ENCODE measurements at regions not wholly inside any gene's neighbourhood (a gene's known extent, or its start where the extent isn't known, plus 50 kb on each side); places are given as distances from the start of the nearest gene placed in this dataset.

GRCh38 chr5:117093653-117094052 lies 519.0 kb upstream of the SEMA6A start:
- ATAC-seq = no peak
- no peak overlapping the region for H3K27ac Mint-ChIP-seq
- peaks cover 5% of the 10 kb centered on the region for H3K9me3 Mint-ChIP-seq

GRCh38 chr5:117089001-117089400 lies 514.4 kb upstream of the SEMA6A start:
- DNase-seq (ENCODE audit: low spot score) = no peak

More at GRCh38 chr5:117093653-117094052, 519.0 kb upstream of the SEMA6A start:
- no peak for DNase-seq (ENCODE audit: low spot score)
- peaks cover 6% of the 10 kb centered on the region for H3K36me3 Mint-ChIP-seq
- H3K4me3 Mint-ChIP-seq = no peak overlapping the region
- no peaks in the 10 kb centered on the region for H3K4me1 Mint-ChIP-seq (ENCODE audit: low read depth in 2 of 2)
- no peaks in the 10 kb centered on the region for H3K27me3 Mint-ChIP-seq

GRCh38 chr5:117088176-117088575 lies 513.6 kb upstream of the SEMA6A start:
- no peaks in the 10 kb centered on the region for H3K36me3 Mint-ChIP-seq
- H3K27ac Mint-ChIP-seq = no peak overlapping the region
- peaks cover 4% of the 10 kb centered on the region for H3K9me3 Mint-ChIP-seq
- H3K4me1 Mint-ChIP-seq (ENCODE audit: low read depth in 2 of 2) = no peaks in the 10 kb centered on the region
- ATAC-seq = no peak
- DNase-seq (ENCODE audit: low spot score) = no peak
- H3K27me3 Mint-ChIP-seq = no peaks in the 10 kb centered on the region
- no peak overlapping the region for H3K4me3 Mint-ChIP-seq

More at GRCh38 chr5:117089001-117089400, 514.4 kb upstream of the SEMA6A start:
- Mint-ChIP-seq H3K36me3 (no peaks in the 10 kb centered on the region), H3K27me3 (no peaks in the 10 kb centered on the region), H3K4me1 (ENCODE audit: low read depth in 2 of 2) (no peaks in the 10 kb centered on the region), H3K27ac (no peak overlapping the region), H3K9me3 (peaks cover 4% of the 10 kb centered on the region), H3K4me3 (no peak overlapping the region)
- ATAC-seq = no peak

GRCh38 chr5:117084067-117084466 lies 509.4 kb upstream of the SEMA6A start:
- no peak for DNase-seq (ENCODE audit: low spot score)
- Mint-ChIP-seq H3K27ac (no peak overlapping the region), H3K36me3 (no peaks in the 10 kb centered on the region), H3K9me3 (peaks cover 4% of the 10 kb centered on the region), H3K4me1 (ENCODE audit: low read depth in 2 of 2) (no peaks in the 10 kb centered on the region), H3K4me3 (no peak overlapping the region), H3K27me3 (no peaks in the 10 kb centered on the region)
- no peak for ATAC-seq

- H3K4me1 Mint-ChIP-seq (ENCODE audit: low read depth in 2 of 2) = no peaks in the 10 kb centered on the region
- no peak for ATAC-seq
- H3K4me3 Mint-ChIP-seq = no peak overlapping the region
- no peak overlapping the region for H3K27ac Mint-ChIP-seq
- H3K9me3 Mint-ChIP-seq = peaks cover 4% of the 10 kb centered on the region
- DNase-seq (ENCODE audit: low spot score) = no peak
- no peaks in the 10 kb centered on the region for H3K27me3 Mint-ChIP-seq
- no peaks in the 10 kb centered on the region for H3K36me3 Mint-ChIP-seq
Observed at GRCh38 chr5:117082977-117083376, 508.4 kb upstream of the SEMA6A start.

- no peak for ATAC-seq
- Mint-ChIP-seq H3K9me3 (no peaks in the 10 kb centered on the region), H3K4me3 (no peak overlapping the region), H3K4me1 (ENCODE audit: low read depth in 2 of 2) (no peaks in the 10 kb centered on the region), H3K36me3 (no peaks in the 10 kb centered on the region), H3K27me3 (no peaks in the 10 kb centered on the region), H3K27ac (no peak overlapping the region)
- DNase-seq (ENCODE audit: low spot score) = no peak
Observed at GRCh38 chr5:117077142-117077541, 502.5 kb upstream of the SEMA6A start.

GRCh38 chr5:117072439-117072838 lies 497.8 kb upstream of the SEMA6A start:
- no peak overlapping the region for H3K27ac Mint-ChIP-seq
- H3K4me1 Mint-ChIP-seq (ENCODE audit: low read depth in 2 of 2) = no peaks in the 10 kb centered on the region
- H3K27me3 Mint-ChIP-seq = no peaks in the 10 kb centered on the region
- DNase-seq (ENCODE audit: low spot score) (no peak), ATAC-seq (no peak)
- H3K36me3 Mint-ChIP-seq = peaks cover 4% of the 10 kb centered on the region
- peaks cover 8% of the 10 kb centered on the region for H3K9me3 Mint-ChIP-seq
- no peak overlapping the region for H3K4me3 Mint-ChIP-seq

GRCh38 chr5:117065800-117066199 lies 491.2 kb upstream of the SEMA6A start:
- no peak for ATAC-seq
- Mint-ChIP-seq H3K36me3 (no peaks in the 10 kb centered on the region), H3K9me3 (peaks cover 10% of the 10 kb centered on the region)

GRCh38 chr5:117065161-117065560 lies 490.5 kb upstream of the SEMA6A start:
- Mint-ChIP-seq H3K27ac (no peak overlapping the region), H3K9me3 (peaks cover 10% of the 10 kb centered on the region), H3K4me3 (no peak overlapping the region), H3K4me1 (ENCODE audit: low read depth in 2 of 2) (no peaks in the 10 kb centered on the region), H3K36me3 (no peaks in the 10 kb centered on the region), H3K27me3 (no peaks in the 10 kb centered on the region)
- DNase-seq (ENCODE audit: low spot score) (no peak), ATAC-seq (no peak)

More at GRCh38 chr5:117065800-117066199, 491.2 kb upstream of the SEMA6A start:
- DNase-seq (ENCODE audit: low spot score) = no peak
- no peak overlapping the region for H3K27ac Mint-ChIP-seq
- no peaks in the 10 kb centered on the region for H3K4me1 Mint-ChIP-seq (ENCODE audit: low read depth in 2 of 2)
- H3K4me3 Mint-ChIP-seq = no peak overlapping the region
- H3K27me3 Mint-ChIP-seq = no peaks in the 10 kb centered on the region

GRCh38 chr5:117060099-117060498 lies 485.5 kb upstream of the SEMA6A start:
- Mint-ChIP-seq H3K36me3 (no peaks in the 10 kb centered on the region), H3K4me3 (no peak overlapping the region), H3K27ac (no peak overlapping the region), H3K27me3 (no peaks in the 10 kb centered on the region), H3K4me1 (ENCODE audit: low read depth in 2 of 2) (no peaks in the 10 kb centered on the region), H3K9me3 (peaks cover 7% of the 10 kb centered on the region)
- ATAC-seq = no peak
- DNase-seq (ENCODE audit: low spot score) = no peak

GRCh38 chr5:117058740-117059139 lies 484.1 kb upstream of the SEMA6A start:
- Mint-ChIP-seq H3K4me1 (ENCODE audit: low read depth in 2 of 2) (no peaks in the 10 kb centered on the region), H3K27me3 (no peaks in the 10 kb centered on the region), H3K27ac (no peak overlapping the region), H3K4me3 (no peak overlapping the region), H3K36me3 (no peaks in the 10 kb centered on the region), H3K9me3 (peaks cover 6% of the 10 kb centered on the region)
- DNase-seq (ENCODE audit: low spot score) = no peak
- no peak for ATAC-seq

- no peak for ATAC-seq
- no peak for DNase-seq (ENCODE audit: low spot score)
- Mint-ChIP-seq H3K36me3 (no peaks in the 10 kb centered on the region), H3K4me1 (ENCODE audit: low read depth in 2 of 2) (no peaks in the 10 kb centered on the region), H3K9me3 (peaks cover 11% of the 10 kb centered on the region), H3K27me3 (no peaks in the 10 kb centered on the region), H3K4me3 (no peak overlapping the region), H3K27ac (no peak overlapping the region)
Observed at GRCh38 chr5:117055517-117055916, 480.9 kb upstream of the SEMA6A start.

- H3K27me3 Mint-ChIP-seq = no peaks in the 10 kb centered on the region
- DNase-seq (ENCODE audit: low spot score) = no peak
- H3K27ac Mint-ChIP-seq = no peak overlapping the region
- no peaks in the 10 kb centered on the region for H3K36me3 Mint-ChIP-seq
- no peak overlapping the region for H3K4me3 Mint-ChIP-seq
- ATAC-seq = no peak
- peaks cover 13% of the 10 kb centered on the region for H3K9me3 Mint-ChIP-seq
- H3K4me1 Mint-ChIP-seq (ENCODE audit: low read depth in 2 of 2) = no peaks in the 10 kb centered on the region
Observed at GRCh38 chr5:117054911-117055310, 480.3 kb upstream of the SEMA6A start.

GRCh38 chr5:117054141-117054540 lies 479.5 kb upstream of the SEMA6A start:
- DNase-seq (ENCODE audit: low spot score) = no peak
- H3K27me3 Mint-ChIP-seq = no peaks in the 10 kb centered on the region
- peaks cover 13% of the 10 kb centered on the region for H3K9me3 Mint-ChIP-seq
- no peak overlapping the region for H3K27ac Mint-ChIP-seq
- H3K4me1 Mint-ChIP-seq (ENCODE audit: low read depth in 2 of 2) = no peaks in the 10 kb centered on the region
- no peak overlapping the region for H3K4me3 Mint-ChIP-seq
- no peak for ATAC-seq
- no peaks in the 10 kb centered on the region for H3K36me3 Mint-ChIP-seq

- Mint-ChIP-seq H3K36me3 (no peaks in the 10 kb centered on the region), H3K27ac (no peak overlapping the region)
Observed at GRCh38 chr5:117041926-117042595, 467.4 kb upstream of the SEMA6A start.

More at GRCh38 chr5:117041926-117042595, 467.4 kb upstream of the SEMA6A start:
- H3K4me1 Mint-ChIP-seq (ENCODE audit: low read depth in 2 of 2) = no peaks in the 10 kb centered on the region
- ATAC-seq (no peak), DNase-seq (ENCODE audit: low spot score) (no peak)
- peaks cover 6% of the 10 kb centered on the region for H3K9me3 Mint-ChIP-seq
- H3K4me3 Mint-ChIP-seq = no peak overlapping the region
- H3K27me3 Mint-ChIP-seq = no peaks in the 10 kb centered on the region
